SK-N-MC (cell line): ENCODE measurements at regions not wholly inside any gene's neighbourhood (a gene's known extent, or its start where the extent isn't known, plus 50 kb on each side); places are given as distances from the start of the nearest gene placed in this dataset.
A peak's percentile ranks its signal among the peaks of the same experiment; 100 is the strongest.

Experiments used
- DNase-seq: peaks from one replicate; pipeline ENCODE4 v3.0.0-alpha.2; 2011; ENCODE audit warnings: low read depth, low spot score
- H3K27ac ChIP-seq: fragments of 200-600 bp; sonication (generic); 2 replicates; pipeline ENCODE4 v1.5.1; 2016; ENCODE audit warnings: mixed run types
- H3K36me3 ChIP-seq: fragments of 200-600 bp; sonication (generic); 2 replicates; pipeline ENCODE4 v1.6.1; 2017; ENCODE audit warnings: antibody characterized with exemption, low read length, mixed read lengths; ENCODE audit not compliant: insufficient read depth
- H3K4me3 ChIP-seq: fragments of 200-600 bp; sonication (generic); 2 replicates; pipeline ENCODE4 v1.5.1; 2016
- H3K9ac ChIP-seq: fragments of 200-600 bp; sonication (generic); 2 replicates; pipeline ENCODE4 v1.8.0; 2017; ENCODE audit warnings: mixed run types, mixed read lengths; ENCODE audit not compliant: insufficient read length
- H3K9me3 ChIP-seq: fragments of 200-600 bp; sonication (generic); 2 replicates; pipeline ENCODE4 v1.6.1; 2017; ENCODE audit warnings: low read depth, mild to moderate bottlenecking, antibody characterized with exemption, low read length, moderate library complexity, mixed read lengths
- EZH2 ChIP-seq: fragments of 200-600 bp; sonication (generic); IDR thresholded peaks from one replicate; pipeline ENCODE4 v1.6.1; 2017; ENCODE audit warnings: antibody characterized with exemption
- FOXP2 ChIP-seq: optimal IDR thresholded peaks from 2 replicates; pipeline ENCODE3; 2011; ENCODE audit warnings: mild to moderate bottlenecking, moderate library complexity; ENCODE audit not compliant: insufficient read depth; ENCODE audit errors: extremely low read length, control extremely low read depth
- POLR2AphosphoS5 ChIP-seq: IDR thresholded peaks from 2 replicates; pipeline ENCODE4 v1.6.1; 2012; ENCODE audit warnings: mild to moderate bottlenecking, low read depth, low read length, borderline replicate concordance

- no peak overlapping the region for H3K4me3 ChIP-seq
- no peak overlapping the region for H3K9ac ChIP-seq
- no peak for TF ChIP-seq FOXP2
- no peak for TF ChIP-seq EZH2
- H3K36me3 ChIP-seq = no peaks in the 10 kb centered on the region
- H3K9me3 ChIP-seq = no peaks in the 10 kb centered on the region; the same call in 1 of the 2 replicates
- no peak overlapping the region for H3K27ac ChIP-seq
- no peak for DNase-seq
Measured at GRCh38 chr4:53937918-53938317, 126.5 kb downstream of the CHIC2 start.

- H3K36me3 ChIP-seq = no peaks in the 10 kb centered on the region
- TF ChIP-seq EZH2 = no peak
- TF ChIP-seq POLR2AphosphoS5 = no peak
- no peaks in the 10 kb centered on the region; the same call in 1 of the 2 replicates for H3K9me3 ChIP-seq
- H3K27ac ChIP-seq = no peak overlapping the region
- no peak overlapping the region for H3K4me3 ChIP-seq
- DNase-seq = no peak
- H3K9ac ChIP-seq = no peak overlapping the region
Measured at GRCh38 chr4:53937327-53937726, 127.1 kb downstream of the CHIC2 start.

GRCh38 chr4:53935780-53936179, 128.6 kb downstream of the CHIC2 start:
- no peak for TF ChIP-seq POLR2AphosphoS5
- TF ChIP-seq EZH2 = no peak
- no peaks in the 10 kb centered on the region; the same call in 1 of the 2 replicates for H3K9me3 ChIP-seq
- DNase-seq = no peak
- no peak overlapping the region for H3K9ac ChIP-seq
- no peak overlapping the region for H3K27ac ChIP-seq
- no peaks in the 10 kb centered on the region for H3K36me3 ChIP-seq
- H3K4me3 ChIP-seq = no peak overlapping the region

- no peaks in the 10 kb centered on the region for H3K9me3 ChIP-seq
- no peak overlapping the region for H3K9ac ChIP-seq
- no peak overlapping the region for H3K4me3 ChIP-seq
- TF ChIP-seq POLR2AphosphoS5 (no peak), FOXP2 (no peak), EZH2 (no peak)
- DNase-seq = no peak
- H3K27ac ChIP-seq = no peak overlapping the region
- no peaks in the 10 kb centered on the region for H3K36me3 ChIP-seq
Measured at GRCh38 chr4:53932796-53933610, 131.4 kb downstream of the CHIC2 start.

- no peak overlapping the region for H3K27ac ChIP-seq
- H3K9ac ChIP-seq = no peak overlapping the region
Measured at GRCh38 chr4:53931461-53931961, 132.9 kb downstream of the CHIC2 start.

GRCh38 chr4:53929955-53930798, 134.2 kb downstream of the CHIC2 start:
- Histone ChIP-seq H3K36me3 (no peaks in the 10 kb centered on the region), H3K27ac (no peak overlapping the region), H3K9me3 (no peaks in the 10 kb centered on the region), H3K9ac (no peak overlapping the region), H3K4me3 (no peak overlapping the region)
- TF ChIP-seq EZH2 = no peak
- TF ChIP-seq FOXP2 = no peak
- no peak for TF ChIP-seq POLR2AphosphoS5
- DNase-seq = peak; percentile 61

More at GRCh38 chr4:53931461-53931961, 132.9 kb downstream of the CHIC2 start:
- Histone ChIP-seq H3K4me3 (no peak overlapping the region), H3K9me3 (no peaks in the 10 kb centered on the region), H3K36me3 (no peaks in the 10 kb centered on the region)
- no peak for DNase-seq
- TF ChIP-seq POLR2AphosphoS5 (no peak), EZH2 (no peak), FOXP2 (no peak)

GRCh38 chr4:53929311-53929710, 135.1 kb downstream of the CHIC2 start:
- Histone ChIP-seq H3K36me3 (no peaks in the 10 kb centered on the region), H3K27ac (no peak overlapping the region), H3K4me3 (no peak overlapping the region), H3K9me3 (no peaks in the 10 kb centered on the region), H3K9ac (no peak overlapping the region)
- DNase-seq = no peak
- TF ChIP-seq POLR2AphosphoS5 = no peak
- no peak for TF ChIP-seq EZH2
- TF ChIP-seq FOXP2 = no peak

GRCh38 chr4:53928825-53929224, 135.6 kb downstream of the CHIC2 start:
- no peak for TF ChIP-seq FOXP2
- TF ChIP-seq EZH2 = no peak
- no peak for TF ChIP-seq POLR2AphosphoS5
- Histone ChIP-seq H3K9ac (no peak overlapping the region), H3K4me3 (no peak overlapping the region), H3K9me3 (no peaks in the 10 kb centered on the region), H3K27ac (no peak overlapping the region), H3K36me3 (no peaks in the 10 kb centered on the region)
- no peak for DNase-seq
